ENCODE measurements at regions not wholly inside any gene's neighbourhood (a gene's known extent, or its start where the extent isn't known, plus 50 kb on each side); places are given as distances from the start of the nearest gene placed in this dataset.

DNA sequence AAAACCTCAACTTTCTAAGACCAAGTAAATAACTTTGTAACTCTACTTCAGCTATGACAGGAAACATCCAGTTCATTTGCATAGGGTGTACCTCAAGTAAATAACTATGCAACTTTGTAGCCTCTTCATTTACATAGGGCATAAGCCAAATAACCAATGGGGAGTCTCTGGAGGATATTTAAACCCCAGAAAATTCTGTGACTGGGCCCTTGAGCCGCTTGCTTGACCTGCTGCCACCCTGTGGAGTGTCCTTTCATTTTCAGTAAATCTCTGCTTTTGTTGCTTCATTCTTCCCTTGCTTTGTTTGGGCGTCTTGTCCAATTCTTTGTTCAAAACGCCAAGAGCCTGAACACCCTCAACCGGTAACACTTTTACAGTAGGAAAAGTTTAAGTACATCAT, 1112.7 kb upstream of the NRXN1 start:
- Mint-ChIP-seq H3K27ac (ENCODE audit: low read depth, unreplicated experiment) (no peak overlapping the region), H3K27me3 (ENCODE audit: insufficient read depth, unreplicated experiment) (no peaks in the 10 kb centered on the region), H3K4me3 (ENCODE audit: unreplicated experiment) (no peak overlapping the region), H3K4me1 (ENCODE audit: insufficient read depth, unreplicated experiment) (no peaks in the 10 kb centered on the region), H3K36me3 (ENCODE audit: insufficient read depth, unreplicated experiment) (no peaks in the 10 kb centered on the region), H3K9me3 (ENCODE audit: unreplicated experiment) (no peaks in the 10 kb centered on the region)
- no TSS peak for BruUV-seq (replicated peaks)
- intact Hi-C loops (cut with micrococcal nuclease): no loop called here
- TF ChIP-seq, protein P1, sequence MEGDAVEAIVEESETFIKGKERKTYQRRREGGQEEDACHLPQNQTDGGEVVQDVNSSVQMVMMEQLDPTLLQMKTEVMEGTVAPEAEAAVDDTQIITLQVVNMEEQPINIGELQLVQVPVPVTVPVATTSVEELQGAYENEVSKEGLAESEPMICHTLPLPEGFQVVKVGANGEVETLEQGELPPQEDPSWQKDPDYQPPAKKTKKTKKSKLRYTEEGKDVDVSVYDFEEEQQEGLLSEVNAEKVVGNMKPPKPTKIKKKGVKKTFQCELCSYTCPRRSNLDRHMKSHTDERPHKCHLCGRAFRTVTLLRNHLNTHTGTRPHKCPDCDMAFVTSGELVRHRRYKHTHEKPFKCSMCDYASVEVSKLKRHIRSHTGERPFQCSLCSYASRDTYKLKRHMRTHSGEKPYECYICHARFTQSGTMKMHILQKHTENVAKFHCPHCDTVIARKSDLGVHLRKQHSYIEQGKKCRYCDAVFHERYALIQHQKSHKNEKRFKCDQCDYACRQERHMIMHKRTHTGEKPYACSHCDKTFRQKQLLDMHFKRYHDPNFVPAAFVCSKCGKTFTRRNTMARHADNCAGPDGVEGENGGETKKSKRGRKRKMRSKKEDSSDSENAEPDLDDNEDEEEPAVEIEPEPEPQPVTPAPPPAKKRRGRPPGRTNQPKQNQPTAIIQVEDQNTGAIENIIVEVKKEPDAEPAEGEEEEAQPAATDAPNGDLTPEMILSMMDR (IDR thresholded peaks at IDR 0.05; ENCODE audit: unreplicated experiment): no peak
- ChIA-PET CTCF (interaction anchor here (1.0 kb wide), 1 partner anchor 30 kb away, joined by 3 read pairs; no protein-coding TSS in a partner anchor), POLR2A (interaction anchor here (0.6 kb wide), 1 partner anchor 21 kb away, joined by 3 read pairs; no protein-coding TSS in a partner anchor)
- DNase-seq (ENCODE audit: unreplicated experiment): no peak

DNA sequence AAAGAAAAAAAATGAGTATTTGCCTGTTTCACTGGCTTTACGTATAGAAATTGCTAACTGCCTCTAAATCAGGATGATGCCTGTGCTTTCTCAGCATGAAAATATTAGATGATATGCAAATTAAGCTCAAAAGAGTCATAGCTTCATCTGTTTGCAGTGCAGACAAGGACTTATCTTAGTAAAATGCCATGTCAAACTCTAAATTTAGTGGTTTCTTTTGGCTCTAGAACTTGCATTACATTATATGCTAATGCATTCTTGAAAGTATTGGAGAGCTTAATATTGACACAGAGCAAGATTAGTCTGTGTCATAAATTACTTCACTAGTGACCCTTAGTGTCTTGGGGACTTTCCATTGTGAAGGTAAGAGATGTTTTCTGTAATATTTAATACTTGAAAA, 1109.1 kb upstream of the NRXN1 start:
- TF ChIP-seq, protein P1 (IDR thresholded peaks at IDR 0.05; ENCODE audit: unreplicated experiment): no peak

DNA sequence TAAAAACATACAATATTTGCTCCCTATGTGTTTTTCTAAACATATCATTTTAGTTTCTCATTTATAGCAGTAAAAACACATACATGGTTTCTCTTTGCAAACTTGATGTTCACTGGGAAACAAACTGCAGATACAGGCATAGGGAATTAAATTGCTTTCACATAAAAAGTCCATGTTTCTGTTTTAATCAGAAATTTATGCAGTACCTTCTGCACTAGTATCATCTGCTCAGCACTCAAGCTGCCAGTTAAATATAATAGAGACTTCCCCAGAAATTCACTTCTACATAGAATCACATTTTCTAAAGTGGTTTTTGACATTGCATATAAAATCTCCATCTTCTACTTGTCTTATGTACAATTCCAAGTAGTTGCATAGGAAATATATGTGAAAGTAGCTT, 1107.3 kb upstream of the NRXN1 start:
- no TSS peak for BruUV-seq (replicated peaks)
- ChIA-PET CTCF (no interaction called here), POLR2A (no interaction called here)
- intact Hi-C loops (cut with micrococcal nuclease): no loop called here
- DNase-seq (ENCODE audit: unreplicated experiment): no peak
- TF ChIP-seq, protein P1 (IDR thresholded peaks at IDR 0.05; ENCODE audit: unreplicated experiment): no peak
- peaks cover 8% of the 10 kb centered on the region for H3K4me1 Mint-ChIP-seq (ENCODE audit: insufficient read depth, unreplicated experiment)
- no peak overlapping the region for H3K4me3 Mint-ChIP-seq (ENCODE audit: unreplicated experiment)
- H3K36me3 Mint-ChIP-seq (ENCODE audit: insufficient read depth, unreplicated experiment): no peaks in the 10 kb centered on the region
- H3K27me3 Mint-ChIP-seq (ENCODE audit: insufficient read depth, unreplicated experiment): no peaks in the 10 kb centered on the region
- H3K9me3 Mint-ChIP-seq (ENCODE audit: unreplicated experiment): no peaks in the 10 kb centered on the region
- H3K27ac Mint-ChIP-seq (ENCODE audit: low read depth, unreplicated experiment): no peak overlapping the region

More for the DNA sequence above, 1109.1 kb upstream of the NRXN1 start:
- no peak overlapping the region for H3K4me3 Mint-ChIP-seq (ENCODE audit: unreplicated experiment)
- H3K27ac Mint-ChIP-seq (ENCODE audit: low read depth, unreplicated experiment): no peak overlapping the region
- intact Hi-C loops (cut with micrococcal nuclease): no loop called here
- POLR2A ChIA-PET: no interaction called here
- no peaks in the 10 kb centered on the region for H3K4me1 Mint-ChIP-seq (ENCODE audit: insufficient read depth, unreplicated experiment)
- no peaks in the 10 kb centered on the region for H3K27me3 Mint-ChIP-seq (ENCODE audit: insufficient read depth, unreplicated experiment)
- H3K36me3 Mint-ChIP-seq (ENCODE audit: insufficient read depth, unreplicated experiment): no peaks in the 10 kb centered on the region
- CTCF ChIA-PET: interaction anchor here (0.7 kb wide), 1 partner anchor 480 kb away, joined by 3 read pairs; no protein-coding TSS in a partner anchor
- no peaks in the 10 kb centered on the region for H3K9me3 Mint-ChIP-seq (ENCODE audit: unreplicated experiment)
- no peak for DNase-seq (ENCODE audit: unreplicated experiment)
- BruUV-seq (replicated peaks): no TSS peak

DNA sequence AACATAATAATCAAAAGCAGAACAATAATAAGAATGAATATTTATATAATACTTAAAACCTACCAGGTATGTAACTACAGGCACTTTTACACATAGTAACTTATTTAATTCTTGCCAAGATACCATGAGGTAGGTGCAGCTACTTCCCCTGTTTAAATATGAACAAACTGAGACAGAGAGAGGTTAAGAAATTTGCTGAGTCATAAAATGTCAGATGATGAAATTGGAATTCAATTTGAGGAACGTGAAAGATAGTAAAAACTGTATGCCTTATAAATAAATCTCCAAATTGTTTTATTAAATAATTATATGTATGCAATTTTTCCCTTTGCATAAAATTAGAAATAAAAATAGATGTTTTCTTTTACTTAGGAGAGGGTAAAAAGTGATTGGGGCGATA, 1103.3 kb upstream of the NRXN1 start:
- POLR2A ChIA-PET: interaction anchor here (0.7 kb wide), 1 partner anchor 13 kb away, joined by 3 read pairs; no protein-coding TSS in a partner anchor
- TF ChIP-seq, protein P1 (IDR thresholded peaks at IDR 0.05; ENCODE audit: unreplicated experiment): no peak
- no TSS peak for BruUV-seq (replicated peaks)
- peak; percentile 34 for DNase-seq (ENCODE audit: unreplicated experiment)
- Mint-ChIP-seq H3K27ac (ENCODE audit: low read depth, unreplicated experiment) (no peak overlapping the region), H3K4me3 (ENCODE audit: unreplicated experiment) (no peak overlapping the region), H3K36me3 (ENCODE audit: insufficient read depth, unreplicated experiment) (no peaks in the 10 kb centered on the region), H3K9me3 (ENCODE audit: unreplicated experiment) (no peaks in the 10 kb centered on the region), H3K4me1 (ENCODE audit: insufficient read depth, unreplicated experiment) (peaks cover 8% of the 10 kb centered on the region), H3K27me3 (ENCODE audit: insufficient read depth, unreplicated experiment) (no peaks in the 10 kb centered on the region)
- intact Hi-C loops (cut with micrococcal nuclease): no loop called here
- CTCF ChIA-PET: no interaction called here
